H9 (cell line): ENCODE measurements at regions not wholly inside any gene's neighbourhood (a gene's known extent, or its start where the extent isn't known, plus 50 kb on each side); places are given as distances from the start of the nearest gene placed in this dataset.

Experiments
- DNase-seq: peaks from one replicate; pipeline ENCODE4 v3.0.0-alpha.2; 2017
- H2AFZ ChIP-seq: one replicate; pipeline ENCODE4 v1.6.1; 2013; ENCODE audit warnings: mild to moderate bottlenecking, low read length, control low read depth, moderate library complexity
- H2AK5ac ChIP-seq: 2 replicates; pipeline ENCODE4 v1.6.1; 2013; ENCODE audit warnings: low read length, control low read depth, mixed read lengths; ENCODE audit not compliant: insufficient read length
- H2BK120ac ChIP-seq: one replicate; pipeline ENCODE4 v1.6.1; 2013; ENCODE audit warnings: low read depth, mild to moderate bottlenecking, low read length, control low read depth, inconsistent platforms; ENCODE audit not compliant: poor library complexity, severe bottlenecking
- H2BK12ac ChIP-seq: 2 replicates; pipeline ENCODE4 v1.6.1; 2013; ENCODE audit warnings: low read length, control low read depth, mixed read lengths, low read depth; ENCODE audit not compliant: insufficient read length
- H2BK15ac ChIP-seq: 2 replicates; pipeline ENCODE4 v1.6.1; 2013; ENCODE audit warnings: low read depth, low read length, control low read depth
- H2BK20ac ChIP-seq: one replicate; pipeline ENCODE4 v1.6.1; 2013; ENCODE audit warnings: low read depth, mild to moderate bottlenecking, low read length, control low read depth, inconsistent platforms; ENCODE audit not compliant: poor library complexity, severe bottlenecking
- H2BK5ac ChIP-seq: 2 replicates; pipeline ENCODE4 v1.6.1; 2013; ENCODE audit warnings: low read length, control low read depth, mixed read lengths; ENCODE audit not compliant: insufficient read length
- H3K14ac ChIP-seq: 2 replicates; pipeline ENCODE4 v1.6.1; 2013; ENCODE audit warnings: low read length, control low read depth; ENCODE audit not compliant: insufficient read depth
- H3K18ac ChIP-seq: 2 replicates; pipeline ENCODE4 v1.6.1; 2013; ENCODE audit warnings: low read depth, mild to moderate bottlenecking, mixed read lengths, low read length, control low read depth; ENCODE audit not compliant: insufficient read length
- H3K23ac ChIP-seq: 2 replicates; pipeline ENCODE4 v1.6.1; 2013; ENCODE audit warnings: low read length, control low read depth, mixed read lengths, low read depth; ENCODE audit not compliant: insufficient read length
- H3K23me2 ChIP-seq: 2 replicates; pipeline ENCODE4 v1.6.1; 2013; ENCODE audit warnings: low read depth, mild to moderate bottlenecking, mixed read lengths, low read length, control low read depth; ENCODE audit not compliant: insufficient read length, poor library complexity, severe bottlenecking
- H3K27ac ChIP-seq: 2 replicates; pipeline ENCODE4 v1.5.1; 2013; ENCODE audit warnings: low read length, control low read depth, mixed read lengths, low read depth; ENCODE audit not compliant: insufficient read length
- H3K27me3 ChIP-seq: 2 replicates; pipeline ENCODE4 v1.6.1; 2013; ENCODE audit warnings: low read length, control low read depth, inconsistent platforms; ENCODE audit not compliant: insufficient read depth
- H3K4ac ChIP-seq: 2 replicates; pipeline ENCODE4 v1.6.1; 2013; ENCODE audit warnings: low read depth, mild to moderate bottlenecking, control low read depth, inconsistent platforms, low read length, moderate library complexity
- H3K4me1 ChIP-seq: 2 replicates; pipeline ENCODE4 v1.6.1; 2013; ENCODE audit warnings: low read length, control low read depth, inconsistent platforms; ENCODE audit not compliant: insufficient read depth
- H3K4me2 ChIP-seq: 2 replicates; pipeline ENCODE4 v1.6.1; 2013; ENCODE audit warnings: low read length, control low read depth, mixed read lengths; ENCODE audit not compliant: insufficient read length, insufficient read depth
- H3K56ac ChIP-seq: 2 replicates; pipeline ENCODE4 v1.6.1; 2013; ENCODE audit warnings: low read depth, mild to moderate bottlenecking, mixed read lengths, low read length, control low read depth; ENCODE audit not compliant: insufficient read length
- H3K79me1 ChIP-seq: 2 replicates; pipeline ENCODE4 v1.6.1; 2013; ENCODE audit warnings: low read depth, mild to moderate bottlenecking, moderate library complexity, low read length, control low read depth, inconsistent platforms; ENCODE audit not compliant: insufficient read depth, poor library complexity, severe bottlenecking
- H3K79me2 ChIP-seq: 2 replicates; pipeline ENCODE4 v1.6.1; 2013; ENCODE audit warnings: low read length, control low read depth, inconsistent platforms; ENCODE audit not compliant: insufficient read depth
- H3K9ac ChIP-seq: 2 replicates; pipeline ENCODE4 v1.6.1; 2013; ENCODE audit warnings: low read length, control low read depth, mixed read lengths; ENCODE audit not compliant: insufficient read length; ENCODE audit errors: extremely low read depth
- H3K9me3 ChIP-seq: one replicate; pipeline ENCODE4 v1.6.1; 2013; ENCODE audit warnings: low read depth, low read length, inconsistent platforms; ENCODE audit not compliant: control insufficient read depth
- H3T11ph ChIP-seq: one replicate; pipeline ENCODE4 v1.6.1; 2013; ENCODE audit warnings: mild to moderate bottlenecking, low read length, control low read depth, inconsistent platforms
- H4K20me1 ChIP-seq: one replicate; pipeline ENCODE4 v1.6.1; 2013; ENCODE audit not compliant: control insufficient read depth, insufficient read length, insufficient read depth
- H4K5ac ChIP-seq: 2 replicates; pipeline ENCODE4 v1.6.1; 2013; ENCODE audit warnings: low read depth, mild to moderate bottlenecking, mixed read lengths, low read length, control low read depth; ENCODE audit not compliant: insufficient read length
- H4K8ac ChIP-seq: replicated peaks from 2 replicates; pipeline ENCODE4 v1.6.1; 2013; ENCODE audit warnings: low read length, control low read depth, mixed read lengths, low read depth; ENCODE audit not compliant: insufficient read length
- H4K91ac ChIP-seq: 2 replicates; pipeline ENCODE4 v1.6.1; 2013; ENCODE audit warnings: low read depth, mild to moderate bottlenecking, moderate library complexity, mixed read lengths, low read length, control low read depth; ENCODE audit not compliant: insufficient read length
- H3K27ac Mint-ChIP-seq, 3 experiments: 2 replicates in 2 of 3; 3 replicates in 1 of 3; pipeline ENCODE4 v1.8.0; 2020 to 2021; ENCODE audit warnings: mixed read lengths in 3 of 3, mild to moderate bottlenecking in 1 of 3, moderate library complexity in 1 of 3
- H3K27me3 Mint-ChIP-seq: 2 replicates; pipeline ENCODE4 v1.8.0; 2021; ENCODE audit warnings: low read depth, mild to moderate bottlenecking, moderate library complexity, mixed read lengths
- H3K36me3 Mint-ChIP-seq, 3 experiments: 2 replicates in 2 of 3; 3 replicates in 1 of 3; pipeline ENCODE4 v1.8.0; 2020 to 2021; ENCODE audit warnings: low read depth in 3 of 3, mixed read lengths in 3 of 3; ENCODE audit not compliant: insufficient read depth in 1 of 3
- H3K4me1 Mint-ChIP-seq, 2 experiments: 2 replicates each; pipeline ENCODE4 v1.8.0; 2020; ENCODE audit warnings: mixed read lengths in 2 of 2
- H3K4me3 Mint-ChIP-seq, 2 experiments: 2 replicates in 1 of 2; 3 replicates in 1 of 2; pipeline ENCODE4 v1.8.0; 2020 to 2021; ENCODE audit warnings: mild to moderate bottlenecking in 2 of 2, mixed read lengths in 2 of 2, moderate library complexity in 1 of 2
- H3K9me3 Mint-ChIP-seq, 2 experiments: 2 replicates in 1 of 2; 3 replicates in 1 of 2; pipeline ENCODE4 v1.8.0; 2020; ENCODE audit warnings: mild to moderate bottlenecking in 2 of 2, mixed read lengths in 2 of 2, moderate library complexity in 1 of 2
- CTCF ChIP-seq: fragments of 200-600 bp; sonication (generic); conservative IDR thresholded peaks from 3 replicates; pipeline ENCODE4 v1.8.0; 2021; ENCODE audit warnings: antibody characterized with exemption, mild to moderate bottlenecking
- WGBS: extraction: QIAGEN DNeasy Blood & Tissue Kit; methylation state at CpG from one replicate; pipeline ENCODE4 v1.1.7; 2013; ENCODE audit warnings: missing lambda C conversion rate, low lambda C conversion rate, mixed read lengths; ENCODE audit not compliant: insufficient read length; ENCODE audit errors: extremely low coverage; 5-methylcytosine and 5-hydroxymethylcytosine counted together

GRCh38 chr7:92955081-92955480, 118.7 kb upstream of the CDK6 start:
- no peak overlapping the region for H2BK20ac ChIP-seq

More at GRCh38 chr7:92955081-92955480, 118.7 kb upstream of the CDK6 start:
- H3K9ac ChIP-seq = no peak overlapping the region
- no peaks in the 10 kb centered on the region for H3K4me1 ChIP-seq
- no peak overlapping the region for H3K4ac ChIP-seq
- TF ChIP-seq CTCF = no peak
- no peak overlapping the region for H4K5ac ChIP-seq
- no peaks in the 10 kb centered on the region for H3K4me1 Mint-ChIP-seq
- no peak overlapping the region for H4K91ac ChIP-seq
- no peak overlapping the region for H2AFZ ChIP-seq
- H3K79me1 ChIP-seq = no peaks in the 10 kb centered on the region
- H3K9me3 ChIP-seq = no peaks in the 10 kb centered on the region
- H2BK15ac ChIP-seq = no peak overlapping the region
- no peaks in the 10 kb centered on the region for H3K27me3 ChIP-seq
- H3K36me3 Mint-ChIP-seq = no peaks in the 10 kb centered on the region
- H3K18ac ChIP-seq = no peak overlapping the region
- peaks cover 6% of the 10 kb centered on the region for H3K27me3 Mint-ChIP-seq
- no peak overlapping the region for H4K8ac ChIP-seq
- peaks cover 4 to 7% of the 10 kb centered on the region in 2 experiments for H3K9me3 Mint-ChIP-seq
- H2BK120ac ChIP-seq = no peak overlapping the region
- H2BK12ac ChIP-seq = no peak overlapping the region
- no peaks in the 10 kb centered on the region for H3K79me2 ChIP-seq
- no peak overlapping the region for H3K27ac Mint-ChIP-seq
- no CpG with 5 or more reads among the region's 6 CpGs for WGBS
- no peak overlapping the region for H3K4me2 ChIP-seq
- no peak overlapping the region for H3K27ac ChIP-seq
- DNase-seq = no peak
- H3K14ac ChIP-seq = no peak overlapping the region
- no peak overlapping the region for H3K4me3 Mint-ChIP-seq
- no peak overlapping the region for H3T11ph ChIP-seq
- no peaks in the 10 kb centered on the region for H4K20me1 ChIP-seq
- H3K23ac ChIP-seq = no peak overlapping the region
- no peak overlapping the region for H2AK5ac ChIP-seq
- no peaks in the 10 kb centered on the region for H3K23me2 ChIP-seq
- H3K56ac ChIP-seq = no peak overlapping the region
- H2BK5ac ChIP-seq = no peak overlapping the region
